ENCODE measurements at regions not wholly inside any gene's neighbourhood (a gene's known extent, or its start where the extent isn't known, plus 50 kb on each side); places are given as distances from the start of the nearest gene placed in this dataset.

GRCh38 chr7:130937830-130938229 lies 203.8 kb upstream of the KLF14 start:
- H3K4me1 ChIP-seq (ENCODE audit: control insufficient read depth, insufficient read depth, low read length): 0 out of 2 replicates have a peak, but pooled peaks cover 3% of the 10 kb centered on the region
- H3K27ac ChIP-seq (ENCODE audit: extremely low read depth, low read depth, low read length): no peak overlapping the region
- TF ChIP-seq ZNF626 (tag by site-specific recombination; IDR thresholded peaks at IDR 0.05) (no peak), SP7 (tag by site-specific recombination; IDR thresholded peaks at IDR 0.05) (no peak), BCL6B (tag by site-specific recombination; IDR thresholded peaks at IDR 0.05) (no peak), ZSCAN4 (tag by site-specific recombination; IDR thresholded peaks at IDR 0.05) (no peak), ZNF548 (tag by site-specific recombination; IDR thresholded peaks at IDR 0.05) (no peak), ZBTB26 (tag by site-specific recombination; optimal IDR thresholded peaks at IDR 0.05) (no peak), EGR2 (tag by site-specific recombination; IDR thresholded peaks at IDR 0.05; ENCODE audit: low read depth) (no peak), ZNF140 (tag by site-specific recombination; IDR thresholded peaks at IDR 0.05) (no peak), ZNF341 (tag by site-specific recombination; IDR thresholded peaks at IDR 0.05; ENCODE audit: low read depth) (no peak), ZNF350 (tag by site-specific recombination; IDR thresholded peaks at IDR 0.05) (no peak), CTCF (tag by site-specific recombination; IDR thresholded peaks at IDR 0.05) (no peak), ZNF423 (tag by site-specific recombination; IDR thresholded peaks at IDR 0.05) (no peak), ZNF785 (tag by site-specific recombination; IDR thresholded peaks at IDR 0.05) (no peak), PBX3 (CRISPR knock-in tag; IDR thresholded peaks at IDR 0.05) (no peak), RBAK (tag by site-specific recombination; IDR thresholded peaks at IDR 0.05) (no peak), ZNF558 (tag by site-specific recombination; IDR thresholded peaks at IDR 0.05) (no peak), GFI1B (tag by site-specific recombination; IDR thresholded peaks at IDR 0.05) (no peak), ZNF362 (tag by site-specific recombination; IDR thresholded peaks at IDR 0.05) (no peak), ZNF777 (tag by site-specific recombination; IDR thresholded peaks at IDR 0.05; ENCODE audit: borderline replicate concordance) (no peak), BCL11B (tag by site-specific recombination; IDR thresholded peaks at IDR 0.05; ENCODE audit: low read depth) (no peak)
- no peaks in the 10 kb centered on the region for H3K36me3 ChIP-seq (ENCODE audit: control insufficient read depth in 2 of 2, insufficient read depth in 1 of 2, low read length in 2 of 2)
- ChIA-PET CTCF (interaction anchor here (0.7 to 2.6 kb wide), 4 partner anchors 41 to 607 kb away, joined by 3 to 10 read pairs (median 4); no protein-coding TSS in a partner anchor), POLR2A (no interaction called here)
- H3K9me3 ChIP-seq (ENCODE audit: control insufficient read depth, insufficient read depth, low read depth, low read length): no peaks in the 10 kb centered on the region
- H3K4me3 ChIP-seq (ENCODE audit: low read depth, low read length): no peak overlapping the region

Measured in HEK293 (cell line).